ENCODE measurements at regions not wholly inside any gene's neighbourhood (a gene's known extent, or its start where the extent isn't known, plus 50 kb on each side); places are given as distances from the start of the nearest gene placed in this dataset.

DNA sequence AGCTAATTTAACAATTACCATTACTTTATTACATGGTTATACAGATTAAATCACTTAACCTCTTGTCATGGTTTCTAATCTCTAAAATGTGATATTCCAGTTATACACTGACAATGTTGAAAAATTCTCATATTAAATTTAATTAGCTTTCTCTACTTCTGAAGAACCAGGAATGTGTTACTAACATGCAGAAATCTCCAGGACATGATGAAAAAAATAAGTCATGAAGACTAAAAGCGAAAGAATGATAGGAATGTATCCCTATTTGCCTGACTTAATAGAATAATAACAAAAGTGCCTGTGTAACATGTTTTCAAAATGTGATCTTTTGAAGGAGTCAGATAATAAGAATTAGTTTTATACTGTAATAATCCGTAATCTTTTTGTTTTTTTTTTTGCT is 2823.7 kb upstream of the PCDH20 start:
- Mint-ChIP-seq H3K27me3 (no peaks in the 10 kb centered on the region), H3K4me3 (no peak overlapping the region), H3K9me3 (peaks cover 6% of the 10 kb centered on the region), H3K4me1 (ENCODE audit: low read depth) (no peaks in the 10 kb centered on the region), H3K36me3 (ENCODE audit: low read depth) (no peaks in the 10 kb centered on the region), H3K27ac (no peak overlapping the region)
- H3K27me3 ChIP-seq (ENCODE audit: control insufficient read depth in 1 of 2, insufficient read depth in 2 of 2, low read length in 2 of 2) = no peaks in the 10 kb centered on the region
- intact Hi-C loops (cut with DNase I, micrococcal nuclease) = no loop called here
- no peak overlapping the region for H3K27ac ChIP-seq (ENCODE audit: low read depth in 1 of 2, low read length in 2 of 2)
- CTCF ChIA-PET = no interaction called here
- H3K4me1 ChIP-seq (ENCODE audit: insufficient read depth, low read length) = no peaks in the 10 kb centered on the region
- TF ChIP-seq, protein P1, sequence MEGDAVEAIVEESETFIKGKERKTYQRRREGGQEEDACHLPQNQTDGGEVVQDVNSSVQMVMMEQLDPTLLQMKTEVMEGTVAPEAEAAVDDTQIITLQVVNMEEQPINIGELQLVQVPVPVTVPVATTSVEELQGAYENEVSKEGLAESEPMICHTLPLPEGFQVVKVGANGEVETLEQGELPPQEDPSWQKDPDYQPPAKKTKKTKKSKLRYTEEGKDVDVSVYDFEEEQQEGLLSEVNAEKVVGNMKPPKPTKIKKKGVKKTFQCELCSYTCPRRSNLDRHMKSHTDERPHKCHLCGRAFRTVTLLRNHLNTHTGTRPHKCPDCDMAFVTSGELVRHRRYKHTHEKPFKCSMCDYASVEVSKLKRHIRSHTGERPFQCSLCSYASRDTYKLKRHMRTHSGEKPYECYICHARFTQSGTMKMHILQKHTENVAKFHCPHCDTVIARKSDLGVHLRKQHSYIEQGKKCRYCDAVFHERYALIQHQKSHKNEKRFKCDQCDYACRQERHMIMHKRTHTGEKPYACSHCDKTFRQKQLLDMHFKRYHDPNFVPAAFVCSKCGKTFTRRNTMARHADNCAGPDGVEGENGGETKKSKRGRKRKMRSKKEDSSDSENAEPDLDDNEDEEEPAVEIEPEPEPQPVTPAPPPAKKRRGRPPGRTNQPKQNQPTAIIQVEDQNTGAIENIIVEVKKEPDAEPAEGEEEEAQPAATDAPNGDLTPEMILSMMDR (IDR thresholded peaks at IDR 0.05) = no peak
- DNase-seq = no peak
- no peaks in the 10 kb centered on the region for H3K36me3 ChIP-seq (ENCODE audit: insufficient read depth, low read length)
- no peak for ATAC-seq (ENCODE audit: poor library complexity)
- H3K4me3 ChIP-seq (ENCODE audit: low read length) = no peak overlapping the region
- POLR2A ChIA-PET = no interaction called here
- peaks cover 0 to 5% of the 10 kb centered on the region in 2 experiments for H3K9me3 ChIP-seq (ENCODE audit: control insufficient read depth in 1 of 2, insufficient read depth in 1 of 2, low read length in 2 of 2)

DNA sequence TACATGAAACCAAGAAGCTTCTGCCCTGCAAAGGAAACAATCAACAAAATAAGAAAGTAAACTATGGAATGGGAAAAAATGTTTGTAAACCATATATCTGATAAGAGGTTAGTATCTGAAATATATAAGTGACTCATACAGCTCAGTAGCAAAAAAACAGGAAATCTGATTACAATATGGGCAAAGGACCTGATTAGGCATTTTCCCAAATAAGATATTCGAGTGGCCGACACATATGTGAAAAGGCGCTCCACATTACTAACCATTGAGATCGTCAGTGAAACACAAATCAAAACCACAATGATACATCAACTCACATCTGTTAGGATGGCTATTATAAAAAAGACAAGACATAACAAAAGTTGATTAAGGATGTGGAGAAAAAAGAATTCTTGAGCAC is 2818.6 kb upstream of the PCDH20 start:
- Mint-ChIP-seq H3K27me3 (no peaks in the 10 kb centered on the region), H3K4me3 (no peak overlapping the region), H3K9me3 (peaks cover 5% of the 10 kb centered on the region), H3K36me3 (ENCODE audit: low read depth) (no peaks in the 10 kb centered on the region), H3K27ac (no peak overlapping the region), H3K4me1 (ENCODE audit: low read depth) (no peaks in the 10 kb centered on the region)
- Histone ChIP-seq H3K4me1 (ENCODE audit: insufficient read depth, low read length) (no peaks in the 10 kb centered on the region), H3K4me3 (ENCODE audit: low read length) (no peak overlapping the region), H3K9me3 (ENCODE audit: control insufficient read depth in 1 of 2, insufficient read depth in 1 of 2, low read length in 2 of 2) (peaks cover 0 to 5% of the 10 kb centered on the region in 2 experiments), H3K36me3 (ENCODE audit: insufficient read depth, low read length) (no peaks in the 10 kb centered on the region), H3K27ac (ENCODE audit: low read depth in 1 of 2, low read length in 2 of 2) (no peak overlapping the region), H3K27me3 (ENCODE audit: control insufficient read depth in 1 of 2, insufficient read depth in 2 of 2, low read length in 2 of 2) (no peaks in the 10 kb centered on the region)
- POLR2A ChIA-PET = no interaction called here
- intact Hi-C loops (cut with DNase I, micrococcal nuclease) = no loop called here
- ATAC-seq (ENCODE audit: poor library complexity) (no peak), DNase-seq (no peak)
- CTCF ChIA-PET = no interaction called here
- TF ChIP-seq, protein P1 (IDR thresholded peaks at IDR 0.05) = no peak

DNA sequence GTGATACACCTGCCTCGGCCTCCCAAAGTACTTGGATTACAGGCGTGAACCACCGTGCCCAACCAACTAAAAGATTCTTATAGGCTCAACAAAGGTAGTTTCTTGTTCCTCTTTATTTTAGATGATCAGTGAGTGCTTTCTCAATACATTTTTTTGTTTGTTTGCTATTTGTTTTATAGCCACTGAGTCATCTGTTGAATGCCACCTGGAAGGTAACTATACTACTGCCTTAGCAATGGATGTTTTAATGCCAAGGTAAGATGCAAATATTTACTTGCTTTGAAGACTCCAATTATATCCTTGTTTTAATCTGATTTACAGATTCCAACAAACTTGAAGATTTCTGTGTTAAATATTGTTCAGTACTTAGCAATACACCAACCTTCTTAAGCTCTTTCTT is 2807.4 kb upstream of the PCDH20 start:
- Mint-ChIP-seq H3K36me3 (ENCODE audit: low read depth) (no peaks in the 10 kb centered on the region), H3K27ac (no peak overlapping the region), H3K4me3 (no peak overlapping the region), H3K27me3 (no peaks in the 10 kb centered on the region), H3K9me3 (peaks cover 22% of the 10 kb centered on the region), H3K4me1 (ENCODE audit: low read depth) (no peaks in the 10 kb centered on the region)
- H3K4me3 ChIP-seq (ENCODE audit: low read length) = no peak overlapping the region
- TF ChIP-seq, protein P1 (IDR thresholded peaks at IDR 0.05) = no peak
- CTCF ChIA-PET = no interaction called here
- no peaks in the 10 kb centered on the region for H3K36me3 ChIP-seq (ENCODE audit: insufficient read depth, low read length)
- POLR2A ChIA-PET = no interaction called here
- no peak for DNase-seq
- intact Hi-C loops (cut with DNase I, micrococcal nuclease) = no loop called here
- no peaks in the 10 kb centered on the region for H3K4me1 ChIP-seq (ENCODE audit: insufficient read depth, low read length)
- ATAC-seq (ENCODE audit: poor library complexity) = no peak
- no peak overlapping the region for H3K27ac ChIP-seq (ENCODE audit: low read depth in 1 of 2, low read length in 2 of 2)
- peaks cover 0 to 9% of the 10 kb centered on the region in 2 experiments for H3K9me3 ChIP-seq (ENCODE audit: control insufficient read depth in 1 of 2, insufficient read depth in 1 of 2, low read length in 2 of 2)
- H3K27me3 ChIP-seq (ENCODE audit: control insufficient read depth in 1 of 2, insufficient read depth in 2 of 2, low read length in 2 of 2) = no peaks in the 10 kb centered on the region
